Large intestine (tissue), 3 donors: ENCODE measurements at regions not wholly inside any gene's neighbourhood (a gene's known extent, or its start where the extent isn't known, plus 50 kb on each side); places are given as distances from the start of the nearest gene placed in this dataset.

Experiments
- DNase-seq, 2 donors: peaks; one replicate each; pipeline versions ENCODE4 v3.0.0 to v3.0.0-alpha.2; 2013
- H3K27ac ChIP-seq: one replicate; pipeline ENCODE4 v1.5.1; 2013; ENCODE audit warnings: low read length
- H3K27me3 ChIP-seq: 2 replicates; pipeline ENCODE4 v1.6.1; 2013; ENCODE audit warnings: low read length; ENCODE audit not compliant: control insufficient read depth, insufficient read depth
- H3K36me3 ChIP-seq: 2 replicates; pipeline ENCODE4 v1.6.1; 2013; ENCODE audit warnings: low read length; ENCODE audit not compliant: control insufficient read depth, insufficient read depth
- H3K4me1 ChIP-seq: one replicate; pipeline ENCODE4 v1.6.1; 2013; ENCODE audit warnings: low read length; ENCODE audit not compliant: control insufficient read depth, insufficient read depth
- H3K4me3 ChIP-seq: one replicate; pipeline ENCODE4 v1.5.1; 2013; ENCODE audit warnings: low read length
- H3K9me3 ChIP-seq: one replicate; pipeline ENCODE4 v1.6.1; 2013; ENCODE audit warnings: mild to moderate bottlenecking, low read depth, low read length, moderate library complexity; ENCODE audit not compliant: control insufficient read depth
- WGBS: methylation state at CpG from one replicate; pipeline ENCODE4 v1.1.5; 2013; ENCODE audit warnings: low lambda C conversion rate; ENCODE audit not compliant: insufficient coverage; 5-methylcytosine and 5-hydroxymethylcytosine counted together

GRCh38 chr13:24066405-24067295 lies 93.9 kb upstream of the SPATA13 start:
- Histone ChIP-seq H3K27me3 (no peaks in the 10 kb centered on the region), H3K27ac (no peak overlapping the region), H3K9me3 (no peaks in the 10 kb centered on the region), H3K4me3 (no peak overlapping the region), H3K4me1 (no peaks in the 10 kb centered on the region), H3K36me3 (no peaks in the 10 kb centered on the region)
- no peak for DNase-seq
- WGBS = no CpG with 5 or more reads among the region's 5 CpGs

DNA sequence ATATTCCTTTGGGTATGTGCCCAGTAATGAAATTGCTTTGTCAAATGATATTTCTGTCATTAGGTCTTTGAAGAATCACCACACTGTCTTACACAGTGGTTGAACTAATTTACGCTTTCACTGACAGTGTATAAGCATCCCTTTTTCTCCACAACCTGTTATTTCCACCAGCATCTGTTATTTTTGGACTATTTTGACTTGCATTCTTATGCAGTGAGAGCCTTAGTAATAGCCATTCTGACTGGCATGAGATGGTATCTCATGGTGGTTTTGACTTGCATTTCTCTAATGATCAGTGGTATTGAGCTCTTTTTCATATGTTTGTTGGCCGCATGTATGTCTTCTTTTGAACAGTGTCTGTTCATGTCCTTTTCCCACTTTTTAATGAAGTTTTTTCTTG lies 92.0 kb upstream of the SPATA13 start:
- Histone ChIP-seq H3K27me3 (no peaks in the 10 kb centered on the region), H3K27ac (no peak overlapping the region), H3K36me3 (no peaks in the 10 kb centered on the region), H3K4me1 (no peaks in the 10 kb centered on the region), H3K4me3 (no peak overlapping the region), H3K9me3 (no peaks in the 10 kb centered on the region)
- WGBS = 100% methylated on average over 2 of the region's 2 CpGs
- no peak for DNase-seq

- Histone ChIP-seq H3K9me3 (no peaks in the 10 kb centered on the region), H3K36me3 (no peaks in the 10 kb centered on the region), H3K27me3 (no peaks in the 10 kb centered on the region), H3K4me1 (peaks cover 15% of the 10 kb centered on the region), H3K27ac (no peak overlapping the region), H3K4me3 (no peak overlapping the region)
- no CpG with 5 or more reads among the region's 1 CpG for WGBS
- DNase-seq = peak in 1 of 2 donors; percentile 41
These were observed 89.5 kb upstream of the SPATA13 start for GRCh38 chr13:24071016-24071415.

DNA sequence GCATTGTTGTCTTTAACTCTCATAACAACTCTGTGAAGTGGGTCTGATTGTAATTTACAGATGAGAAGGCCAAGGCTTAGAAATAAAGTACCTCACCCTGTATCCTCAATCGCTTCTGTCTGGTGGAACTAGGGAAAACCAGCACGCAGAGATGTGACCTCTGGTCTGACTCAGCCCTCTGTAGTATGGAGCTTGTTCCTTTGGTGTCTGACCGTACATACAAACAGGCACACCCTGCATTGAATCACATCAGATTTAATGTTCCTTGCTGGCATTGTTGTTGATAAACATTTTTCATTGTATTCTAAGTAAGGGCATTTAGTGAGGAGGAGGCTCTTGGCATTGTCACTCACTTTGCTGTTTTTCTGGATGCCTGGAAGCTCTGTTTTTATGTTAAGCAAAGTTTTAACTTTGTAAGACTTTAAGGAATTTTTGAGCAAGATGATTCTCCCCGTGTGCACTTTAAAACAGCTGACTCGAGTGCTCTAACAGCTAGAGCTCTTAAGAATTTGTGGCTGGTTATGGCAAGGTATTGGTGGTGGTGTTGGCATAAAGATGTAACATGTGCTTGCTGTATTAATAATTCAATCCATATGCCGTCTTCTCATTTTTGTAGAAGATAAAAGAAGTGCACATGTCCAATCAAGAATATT lies 89.0 kb upstream of the SPATA13 start:
- Histone ChIP-seq H3K27me3 (no peaks in the 10 kb centered on the region), H3K27ac (no peak overlapping the region), H3K36me3 (no peaks in the 10 kb centered on the region), H3K9me3 (no peaks in the 10 kb centered on the region), H3K4me1 (peaks cover 18% of the 10 kb centered on the region), H3K4me3 (no peak overlapping the region)
- no peak for DNase-seq
- 90% methylated on average over 2 of the region's 6 CpGs for WGBS

DNA sequence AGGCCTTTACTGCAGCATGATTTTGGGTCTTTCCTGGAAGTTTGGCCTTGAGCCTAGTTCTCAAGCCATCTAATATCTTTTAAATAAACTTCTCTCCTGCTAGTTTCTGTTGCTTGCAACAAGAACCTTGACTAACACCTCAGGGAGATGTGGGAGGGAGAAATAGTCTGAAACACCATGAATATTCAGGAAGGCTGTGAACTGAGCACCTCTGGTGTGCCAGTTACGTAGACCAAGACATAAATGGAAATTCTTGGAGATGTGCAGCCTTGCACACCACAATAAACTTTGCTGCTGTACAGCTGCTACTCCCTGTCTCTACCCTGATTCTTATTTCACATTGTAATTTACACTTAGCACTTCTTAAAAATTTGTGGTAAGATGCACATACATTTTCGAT lies 86.9 kb upstream of the SPATA13 start:
- Histone ChIP-seq H3K27me3 (no peaks in the 10 kb centered on the region), H3K9me3 (no peaks in the 10 kb centered on the region), H3K4me3 (no peak overlapping the region), H3K36me3 (no peaks in the 10 kb centered on the region), H3K27ac (no peak overlapping the region), H3K4me1 (peaks cover 22% of the 10 kb centered on the region)
- no peak for DNase-seq
- no CpG with 5 or more reads among the region's 2 CpGs for WGBS

GRCh38 chr13:24074678-24075077 lies 85.8 kb upstream of the SPATA13 start:
- H3K4me3 ChIP-seq = no peak overlapping the region
- H3K4me1 ChIP-seq = peaks cover 22% of the 10 kb centered on the region
- no CpG with 5 or more reads among the region's 2 CpGs for WGBS
- no peak for DNase-seq
- no peaks in the 10 kb centered on the region for H3K9me3 ChIP-seq
- H3K27ac ChIP-seq = peak overlapping the region; percentile 36
- H3K36me3 ChIP-seq = no peaks in the 10 kb centered on the region
- no peaks in the 10 kb centered on the region for H3K27me3 ChIP-seq

GRCh38 chr13:24075137-24075975 lies 85.2 kb upstream of the SPATA13 start:
- H3K9me3 ChIP-seq = no peaks in the 10 kb centered on the region
- H3K27me3 ChIP-seq = no peaks in the 10 kb centered on the region
- WGBS = 18% methylated on average over 3 of the region's 7 CpGs
- peaks cover 22% of the 10 kb centered on the region for H3K4me1 ChIP-seq
- no peak for DNase-seq
- no peaks in the 10 kb centered on the region for H3K36me3 ChIP-seq
- H3K4me3 ChIP-seq = no peak overlapping the region
- peak overlapping the region; percentile 36 for H3K27ac ChIP-seq

DNA sequence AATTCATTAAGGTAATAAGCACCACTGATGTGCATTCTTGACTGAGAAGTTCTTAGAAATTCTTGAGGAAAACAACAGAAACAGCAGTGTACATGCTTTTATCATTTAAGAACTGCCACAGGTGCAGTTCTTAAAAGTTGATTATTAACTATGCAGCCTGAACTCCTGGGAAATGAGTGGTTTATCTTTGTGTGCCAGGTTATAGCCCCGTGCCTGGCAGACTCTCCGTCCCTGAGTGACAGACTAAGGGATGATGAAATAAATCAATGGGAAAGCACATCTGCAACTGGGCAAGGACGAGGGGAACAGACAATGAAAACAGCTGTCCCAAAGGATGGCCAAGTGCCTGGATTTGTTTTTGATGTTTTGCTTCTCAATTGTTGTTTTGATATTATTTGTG lies 84.4 kb upstream of the SPATA13 start:
- H3K27me3 ChIP-seq = no peaks in the 10 kb centered on the region
- no peaks in the 10 kb centered on the region for H3K36me3 ChIP-seq
- peaks cover 22% of the 10 kb centered on the region for H3K4me1 ChIP-seq
- DNase-seq = peak; percentile 85 to 93
- H3K27ac ChIP-seq = peak overlapping the region; percentile 54
- 20% methylated on average over 1 of the region's 3 CpGs for WGBS
- H3K4me3 ChIP-seq = no peak overlapping the region
- no peaks in the 10 kb centered on the region for H3K9me3 ChIP-seq

DNA sequence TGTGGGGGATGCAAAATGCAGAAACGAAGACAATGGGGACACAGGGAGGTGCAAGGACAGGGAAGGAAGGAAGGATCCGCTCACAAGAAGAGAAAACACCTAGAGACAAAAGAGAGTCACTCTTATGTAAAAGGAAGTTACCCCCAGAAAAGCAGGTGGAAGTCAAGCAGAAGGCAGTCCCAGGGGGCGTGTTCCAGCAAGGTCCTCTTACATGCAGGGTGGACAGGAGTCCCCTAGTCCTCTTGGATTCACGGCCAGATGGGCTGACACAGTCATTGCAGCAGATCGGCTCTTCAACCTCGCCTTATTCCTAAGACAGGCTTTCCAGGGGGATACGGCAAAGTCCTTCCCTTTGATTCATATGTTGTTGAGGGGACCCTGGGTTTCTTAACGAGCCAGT lies 83.9 kb upstream of the SPATA13 start:
- no CpG with 5 or more reads among the region's 8 CpGs for WGBS
- no peak overlapping the region for H3K4me3 ChIP-seq

DNA sequence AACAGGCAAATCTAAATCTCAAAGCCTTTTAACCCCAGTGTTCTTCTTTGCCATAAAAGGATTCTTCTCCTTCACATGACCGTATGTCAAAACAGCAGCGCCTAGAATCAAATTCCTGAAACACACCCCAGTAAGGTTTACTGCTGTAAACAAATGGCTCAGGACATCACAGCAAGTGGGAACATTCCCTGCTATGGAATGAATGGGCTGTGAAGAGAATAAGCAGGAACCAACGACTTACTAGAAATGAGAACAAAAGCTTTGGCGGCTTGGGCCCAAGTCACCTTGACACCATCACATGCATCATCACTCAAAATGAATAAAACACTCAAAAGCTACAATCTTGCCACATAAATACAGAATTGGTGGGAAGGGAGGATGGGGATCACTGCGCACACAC lies 80.4 kb upstream of the SPATA13 start:
- Histone ChIP-seq H3K27me3 (no peaks in the 10 kb centered on the region), H3K4me1 (peaks cover 27% of the 10 kb centered on the region), H3K4me3 (no peak overlapping the region), H3K36me3 (no peaks in the 10 kb centered on the region), H3K9me3 (no peaks in the 10 kb centered on the region), H3K27ac (no peak overlapping the region)
- 90% methylated on average over 2 of the region's 5 CpGs for WGBS
- no peak for DNase-seq

More for the DNA sequence above, 83.9 kb upstream of the SPATA13 start:
- Histone ChIP-seq H3K9me3 (no peaks in the 10 kb centered on the region), H3K36me3 (no peaks in the 10 kb centered on the region), H3K4me1 (peaks cover 22% of the 10 kb centered on the region), H3K27ac (peak overlapping the region; percentile 54), H3K27me3 (no peaks in the 10 kb centered on the region)
- DNase-seq = peak in 1 of 2 donors; percentile 40
